Fibroblast of pulmonary artery (primary cell): ENCODE measurements at regions not wholly inside any gene's neighbourhood (a gene's known extent, or its start where the extent isn't known, plus 50 kb on each side); places are given as distances from the start of the nearest gene placed in this dataset.

Experiments
- DNase-seq: peaks from one replicate; pipeline ENCODE4 v3.0.0-alpha.2; 2010; ENCODE audit warnings: low read depth
- H3K4me3 ChIP-seq: replicated peaks from 2 replicates; pipeline ENCODE4 v1.5.1; 2011; ENCODE audit warnings: low read depth, mild to moderate bottlenecking, control low read depth, low read length, moderate library complexity
- TF ChIP-seq, protein P1 (sequence below): IDR thresholded peaks from 2 replicates; pipeline ENCODE4 v1.5.1; 2011; ENCODE audit warnings: mild to moderate bottlenecking, control low read depth, low read length, inconsistent platforms; ENCODE audit errors: missing control alignments

- H3K4me3 ChIP-seq, result no peak overlapping the region
- DNase-seq, result no peak
Measured at GRCh38 chr6:158910484-158911440, 89.2 kb downstream of the RSPH3 start.

GRCh38 chr6:158909938-158910337 lies 90.1 kb downstream of the RSPH3 start:
- TF ChIP-seq, protein P1, sequence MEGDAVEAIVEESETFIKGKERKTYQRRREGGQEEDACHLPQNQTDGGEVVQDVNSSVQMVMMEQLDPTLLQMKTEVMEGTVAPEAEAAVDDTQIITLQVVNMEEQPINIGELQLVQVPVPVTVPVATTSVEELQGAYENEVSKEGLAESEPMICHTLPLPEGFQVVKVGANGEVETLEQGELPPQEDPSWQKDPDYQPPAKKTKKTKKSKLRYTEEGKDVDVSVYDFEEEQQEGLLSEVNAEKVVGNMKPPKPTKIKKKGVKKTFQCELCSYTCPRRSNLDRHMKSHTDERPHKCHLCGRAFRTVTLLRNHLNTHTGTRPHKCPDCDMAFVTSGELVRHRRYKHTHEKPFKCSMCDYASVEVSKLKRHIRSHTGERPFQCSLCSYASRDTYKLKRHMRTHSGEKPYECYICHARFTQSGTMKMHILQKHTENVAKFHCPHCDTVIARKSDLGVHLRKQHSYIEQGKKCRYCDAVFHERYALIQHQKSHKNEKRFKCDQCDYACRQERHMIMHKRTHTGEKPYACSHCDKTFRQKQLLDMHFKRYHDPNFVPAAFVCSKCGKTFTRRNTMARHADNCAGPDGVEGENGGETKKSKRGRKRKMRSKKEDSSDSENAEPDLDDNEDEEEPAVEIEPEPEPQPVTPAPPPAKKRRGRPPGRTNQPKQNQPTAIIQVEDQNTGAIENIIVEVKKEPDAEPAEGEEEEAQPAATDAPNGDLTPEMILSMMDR, result no peak
- no peak overlapping the region for H3K4me3 ChIP-seq
- no peak for DNase-seq

More at GRCh38 chr6:158910484-158911440, 89.2 kb downstream of the RSPH3 start:
- TF ChIP-seq, protein P1, result no peak

DNA sequence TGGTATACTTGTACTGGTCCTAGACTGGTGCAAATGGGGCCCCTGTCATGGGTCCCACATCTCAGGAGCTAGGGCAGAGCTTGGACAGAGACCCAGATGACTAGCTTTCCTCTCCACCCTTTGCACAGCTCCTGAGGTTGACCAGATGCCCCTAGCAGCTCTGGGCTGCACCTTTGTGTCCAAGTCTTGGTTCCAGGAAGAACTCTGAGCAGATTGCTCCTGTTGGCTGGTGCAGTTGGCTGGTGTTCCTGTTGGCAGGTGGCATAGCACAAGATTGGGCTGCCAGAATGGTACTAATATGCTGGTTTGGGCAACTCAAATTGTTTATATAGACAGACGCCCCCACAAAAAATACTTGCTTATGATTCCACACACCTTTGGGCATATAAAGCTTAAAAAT lies 89.4 kb upstream of the EZR start:
- TF ChIP-seq, protein P1, result no peak
- H3K4me3 ChIP-seq, result no peak overlapping the region
- DNase-seq, result no peak

GRCh38 chr6:158907931-158908330 lies 88.8 kb upstream of the EZR start:
- TF ChIP-seq, protein P1, result no peak
- no peak overlapping the region for H3K4me3 ChIP-seq
- DNase-seq, result no peak

- no peak overlapping the region for H3K4me3 ChIP-seq
- DNase-seq, result no peak
- TF ChIP-seq, protein P1, result no peak
Measured at GRCh38 chr6:158906926-158907325, 87.8 kb upstream of the EZR start.

DNA sequence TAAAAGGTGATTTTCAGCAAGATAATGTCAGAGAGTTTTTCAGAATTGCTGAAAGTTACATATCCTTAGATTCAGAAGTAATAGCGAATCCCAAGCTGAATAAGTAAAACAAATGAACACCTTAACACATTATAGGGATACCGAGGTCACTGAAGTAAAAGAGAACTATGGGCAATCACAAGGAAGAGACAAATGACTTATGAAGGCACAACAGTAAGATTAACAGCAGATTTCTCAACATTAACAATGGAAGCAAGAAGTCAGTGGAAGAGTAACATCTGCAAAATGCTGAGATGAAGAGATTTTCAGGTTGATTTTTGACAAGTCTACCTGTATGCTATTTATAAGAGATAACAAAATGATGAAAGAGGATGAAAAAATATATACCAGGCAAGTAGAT lies 86.1 kb upstream of the EZR start:
- TF ChIP-seq, protein P1, result no peak
- H3K4me3 ChIP-seq, result no peak overlapping the region
- DNase-seq, result no peak

GRCh38 chr6:158903801-158904200 lies 84.6 kb upstream of the EZR start:
- H3K4me3 ChIP-seq, result no peak overlapping the region
- TF ChIP-seq, protein P1, result no peak
- DNase-seq, result no peak
